NCI-H2196 treated with DMSO at 0.1 percent for 48 hours (cell line): ENCODE measurements at regions not wholly inside any gene's neighbourhood (a gene's known extent, or its start where the extent isn't known, plus 50 kb on each side); places are given as distances from the start of the nearest gene placed in this dataset.

Experiments used
- DNase-seq: peaks from one replicate; lab custom pipeline; 2025; ENCODE audit not compliant: unreplicated experiment; lab: John Stamatoyannopoulos, UW

DNA sequence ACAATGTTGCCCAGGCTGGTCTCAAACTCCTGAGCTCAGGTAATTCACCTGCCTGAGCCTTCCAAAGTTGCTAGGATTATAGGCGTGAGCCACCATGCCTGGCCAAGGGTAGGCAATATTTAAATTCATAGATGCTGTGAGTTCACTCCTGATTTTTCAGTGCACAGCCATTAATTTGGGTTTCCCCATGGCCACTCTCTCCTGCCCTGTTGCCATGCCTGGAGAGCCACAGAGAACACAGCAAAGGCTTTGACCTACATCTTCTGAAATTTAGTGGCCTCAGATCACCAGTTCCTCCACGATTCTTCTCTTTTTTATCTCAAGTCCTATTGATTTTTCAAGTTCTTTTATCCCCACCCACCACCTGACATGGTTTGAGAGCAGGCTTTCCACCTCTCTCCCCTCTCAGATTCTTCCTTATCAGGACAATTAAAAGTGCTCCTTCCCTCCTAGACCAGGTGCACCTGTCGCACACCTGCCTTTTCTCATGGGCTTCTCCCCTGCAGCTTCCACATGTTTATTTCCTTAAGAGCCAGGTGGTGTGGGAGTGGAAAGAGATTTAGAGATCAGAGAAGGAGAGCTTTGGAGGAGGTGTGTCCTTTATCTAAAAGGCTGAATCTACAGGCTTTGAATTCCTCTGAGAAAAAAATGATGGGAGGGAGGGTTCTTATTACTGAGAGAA lies 123.8 kb downstream of the ADRA2A start:
- DNase-seq, result peak; percentile 10

DNA sequence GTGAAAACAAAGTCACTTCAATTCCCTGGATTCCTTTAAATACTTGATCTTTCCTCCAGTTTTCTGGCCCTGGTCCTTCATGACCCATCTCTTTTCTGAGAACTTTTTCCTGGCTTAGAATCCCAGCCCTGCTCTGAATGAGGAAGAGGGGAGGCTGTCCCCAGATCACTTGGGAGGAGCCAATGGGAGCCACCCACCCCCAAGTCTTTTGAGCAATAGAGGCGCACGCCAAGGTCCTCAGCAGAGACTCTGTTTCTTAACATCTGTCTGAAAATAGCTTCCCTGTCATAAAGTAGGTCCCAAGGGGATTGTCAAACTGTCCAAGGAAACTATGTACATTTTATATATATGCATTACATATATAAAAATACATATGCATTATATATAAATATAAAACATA lies 126.8 kb downstream of the ADRA2A start:
- no peak for DNase-seq

DNA sequence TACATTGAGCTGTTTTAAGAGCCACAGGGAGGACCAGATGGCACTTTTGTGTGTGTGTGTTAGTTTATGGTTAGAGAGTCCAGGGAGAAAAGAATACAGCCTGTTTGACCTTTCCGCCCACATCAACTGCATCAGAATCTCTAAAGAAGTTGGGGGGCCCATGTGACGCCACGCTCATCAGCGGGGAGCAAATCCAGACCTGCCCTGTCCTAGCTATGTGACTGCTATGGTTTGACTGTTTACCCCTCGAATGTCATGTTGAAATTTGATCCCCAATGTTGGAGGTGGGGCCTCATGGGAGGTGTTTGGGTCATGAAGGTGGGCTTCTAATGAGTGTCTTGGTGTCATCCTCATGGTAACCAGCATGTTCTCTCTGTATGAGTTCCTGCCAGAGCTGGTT lies 128.0 kb downstream of the ADRA2A start:
- no peak for DNase-seq

DNA sequence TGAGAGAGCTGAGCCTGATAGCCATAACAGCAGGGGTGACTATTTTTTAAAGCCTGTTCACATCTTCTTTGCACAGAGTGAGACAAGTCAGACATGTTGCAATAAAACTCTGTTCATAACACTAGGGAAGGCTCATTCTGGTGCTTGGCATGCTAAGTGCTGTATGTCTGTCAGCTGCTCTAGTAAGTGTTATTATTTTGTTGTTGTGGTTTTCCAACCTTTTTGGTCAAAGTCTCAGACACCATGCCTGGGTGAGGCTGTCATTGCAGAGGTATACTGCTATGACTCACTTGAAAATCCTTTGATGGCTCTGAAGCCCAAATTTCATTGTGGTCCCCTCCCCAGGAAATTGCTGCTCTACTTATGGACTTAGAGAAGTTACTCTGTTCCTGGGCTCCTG lies 129.7 kb downstream of the ADRA2A start:
- no peak for DNase-seq

GRCh38 chr10:111207500-111207899 lies 130.7 kb downstream of the ADRA2A start:
- no peak for DNase-seq

- no peak for DNase-seq
Observed at GRCh38 chr10:111208951-111209350, 132.1 kb downstream of the ADRA2A start.

- no peak for DNase-seq
Observed at GRCh38 chr10:111209692-111210091, 132.9 kb downstream of the ADRA2A start.

GRCh38 chr10:111211241-111211640 lies 134.4 kb downstream of the ADRA2A start:
- DNase-seq, result no peak

DNA sequence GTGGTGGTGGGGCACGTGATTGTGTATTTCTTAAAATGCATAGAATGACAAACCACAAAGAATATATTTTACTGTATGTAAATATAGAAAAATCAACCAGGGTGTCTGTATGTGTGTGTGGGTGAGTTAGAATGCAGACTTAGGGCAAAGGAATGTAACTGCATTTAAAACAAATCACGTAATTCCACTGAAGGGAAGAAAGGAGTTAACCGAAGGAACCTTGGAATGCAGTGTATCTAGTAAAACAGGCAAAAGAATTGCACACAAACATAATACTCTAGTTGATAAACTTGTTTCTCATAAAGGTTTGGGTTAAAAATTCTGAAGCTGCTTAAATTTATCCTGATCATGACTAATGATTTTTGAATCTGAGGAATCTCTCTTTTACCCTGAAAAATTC lies 134.9 kb downstream of the ADRA2A start:
- DNase-seq, result no peak

GRCh38 chr10:111221682-111222480 lies 145.1 kb downstream of the ADRA2A start:
- no peak for DNase-seq

DNA sequence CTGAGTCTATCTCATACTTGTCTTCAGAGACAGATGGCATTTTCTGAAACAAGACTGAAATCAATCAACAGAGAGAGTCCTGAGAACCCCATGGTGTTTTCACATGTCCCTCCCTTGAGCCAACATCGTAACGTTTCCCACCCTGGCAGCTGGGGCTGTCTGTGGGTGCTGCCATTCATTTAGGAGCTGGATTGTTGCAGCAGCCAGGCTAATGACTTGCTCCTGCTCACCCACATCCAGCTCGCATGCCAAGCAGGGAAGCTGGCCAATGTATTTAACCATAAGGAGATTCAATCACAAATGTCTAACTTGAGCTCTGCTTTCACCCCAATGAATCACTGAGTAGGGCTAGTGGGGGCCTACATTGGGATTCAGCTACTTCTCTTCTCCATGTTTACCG lies 146.1 kb downstream of the ADRA2A start:
- DNase-seq, result no peak

- DNase-seq, result no peak
Observed at GRCh38 chr10:111231779-111232178, 154.9 kb downstream of the ADRA2A start.

DNA sequence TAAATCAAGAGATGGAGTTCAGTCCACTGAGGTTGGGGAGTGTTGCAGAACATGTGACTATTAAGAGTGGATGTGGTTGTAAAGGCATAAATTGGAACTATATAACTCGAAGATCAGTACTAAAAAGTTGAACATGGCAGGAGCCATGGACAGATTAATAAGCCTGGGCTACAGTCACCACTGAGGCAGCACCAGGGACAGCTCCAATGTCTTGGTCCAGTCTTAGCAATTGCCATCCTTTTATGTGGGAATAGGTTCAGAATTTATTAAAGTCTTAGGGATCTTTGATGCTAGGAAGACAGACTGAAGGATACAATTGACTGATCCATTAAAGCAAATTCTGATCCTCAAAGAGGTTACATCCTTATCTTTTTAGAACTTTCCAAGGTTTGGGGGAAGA lies 156.6 kb downstream of the ADRA2A start:
- DNase-seq, result no peak

- no peak for DNase-seq
Observed at GRCh38 chr10:111234234-111234913, 157.5 kb downstream of the ADRA2A start.

GRCh38 chr10:111234914-111235302 lies 158.1 kb downstream of the ADRA2A start:
- DNase-seq, result no peak

DNA sequence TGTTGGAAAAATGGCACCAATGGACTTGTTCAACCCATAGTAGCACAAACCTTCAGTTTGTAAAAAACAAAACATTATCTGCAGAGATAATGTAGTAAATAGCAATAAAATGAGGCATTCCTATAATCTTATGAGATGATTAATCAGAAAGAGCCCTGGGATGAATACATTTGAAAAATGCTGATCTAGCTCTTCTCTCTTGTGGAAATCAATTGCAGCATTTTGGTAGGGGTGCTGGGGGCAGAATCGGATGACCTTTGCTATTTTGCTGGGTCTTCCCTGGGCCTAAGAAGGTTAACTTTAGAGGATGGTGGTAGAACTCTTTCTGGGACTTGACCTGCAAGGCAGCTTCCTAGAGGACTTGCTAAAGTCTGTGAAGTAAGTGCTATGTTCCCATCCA lies 163.5 kb downstream of the ADRA2A start:
- no peak for DNase-seq

- DNase-seq, result no peak
Observed at GRCh38 chr10:111243126-111243525, 166.3 kb downstream of the ADRA2A start.

DNA sequence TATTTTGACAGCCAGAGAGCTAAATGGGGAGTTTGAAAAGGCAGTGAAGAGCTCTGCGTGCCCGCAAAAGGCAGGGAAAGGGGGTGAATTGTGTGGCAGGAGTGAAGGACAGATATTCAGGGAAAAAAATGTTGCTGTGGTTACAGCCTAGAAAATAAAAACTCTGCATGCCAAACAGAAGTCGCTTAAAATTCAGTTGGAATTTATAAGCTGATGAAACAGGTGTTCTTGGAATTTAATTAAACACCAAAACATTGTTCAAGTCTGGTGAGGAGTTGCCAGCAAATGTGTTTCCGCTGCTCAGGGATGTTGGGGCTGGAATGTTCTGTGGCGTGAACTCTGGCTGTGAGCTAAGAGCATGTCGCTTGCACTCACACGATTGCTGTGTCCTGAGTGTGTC lies 169.3 kb downstream of the ADRA2A start:
- DNase-seq, result no peak

- no peak for DNase-seq
Observed at GRCh38 chr10:111246814-111247452, 170.1 kb downstream of the ADRA2A start.

DNA sequence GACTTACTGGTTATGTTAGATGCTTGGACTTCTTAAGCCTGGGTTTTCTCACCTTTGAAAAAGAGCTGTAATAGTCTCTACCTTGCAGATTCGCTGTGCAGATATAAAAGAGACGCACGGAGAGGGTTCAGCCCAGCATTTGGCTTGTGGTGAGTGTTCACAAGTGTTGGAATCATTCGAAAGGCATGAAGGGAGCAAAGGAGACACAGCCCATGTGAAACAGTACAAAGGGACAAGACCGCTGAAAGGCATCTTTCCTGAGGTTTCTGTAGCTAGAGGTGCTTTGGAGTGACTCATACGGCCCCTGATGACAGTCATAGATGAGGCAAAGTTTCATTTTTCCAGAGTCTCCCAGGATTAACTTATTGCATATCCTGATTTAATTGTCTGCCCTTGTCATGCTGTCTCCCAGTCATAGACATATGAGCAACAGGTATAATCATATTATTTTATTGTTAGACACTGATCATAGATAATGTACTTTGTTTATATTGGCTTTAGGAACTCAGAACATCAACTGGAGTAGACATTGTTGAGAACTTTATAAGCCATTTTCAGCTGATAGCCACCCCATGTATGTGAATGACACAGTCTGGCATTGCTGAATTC lies 171.1 kb downstream of the ADRA2A start:
- DNase-seq, result no peak

DNA sequence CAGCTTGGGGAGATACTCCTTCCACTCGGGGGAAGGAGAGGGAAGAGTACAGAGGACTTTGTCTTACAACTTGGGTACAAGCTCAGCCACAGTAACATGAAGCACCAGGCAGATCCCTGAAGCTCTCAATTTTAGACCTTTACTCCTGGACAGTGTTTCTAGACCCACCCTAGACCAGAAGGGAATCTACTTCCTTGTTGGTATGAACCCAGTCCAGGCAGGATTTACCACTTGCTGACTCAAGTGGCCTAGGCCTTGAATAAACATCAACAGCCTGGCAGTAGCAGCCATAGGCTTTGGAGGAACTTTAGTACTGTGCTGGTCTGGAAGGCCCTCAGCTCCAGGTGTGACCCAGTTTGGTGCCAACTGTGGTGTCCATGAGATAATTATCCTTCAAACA lies 173.1 kb downstream of the ADRA2A start:
- DNase-seq, result no peak
